HepG2 (cell line): ENCODE measurements at regions not wholly inside any gene's neighbourhood (a gene's known extent, or its start where the extent isn't known, plus 50 kb on each side); places are given as distances from the start of the nearest gene placed in this dataset.

Source experiments
- ATAC-seq: fragments of 200-7000 bp; cut with Tn5 transposase; 3 replicates; pipeline ENCODE4 v1.9.1; 2020; ENCODE audit warnings: mild to moderate bottlenecking, moderate library complexity
- BruUV-seq: library from RNA; stranded (reverse); fragments of 400-500 nt; replicated peaks from 2 replicates; lab custom pipeline; 2021; lab: Mats Ljungman, UMichigan
- CTCF ChIA-PET: fragments of 300-600 bp; formaldehyde crosslinking; extraction: SDS; loops from one replicate; lab custom pipeline; 2021; ENCODE audit warnings: low total read pairs, inconsistent platforms, low intra/inter-chr PET ratio; lab: Yijun Ruan, JAX
- POLR2A ChIA-PET: fragments of 350-600 bp; sonication (Branson Sonifier 250); formaldehyde crosslinking; loops from one replicate; lab custom pipeline; 2020; ENCODE audit warnings: antibody characterized with exemption, inconsistent platforms; lab: Yijun Ruan, JAX
- DNase-seq: peaks from one replicate; pipeline ENCODE4 v3.0.0-alpha.2; 2015; ENCODE audit warnings: low spot score
- FAIRE-seq: peaks from 3 replicates; lab custom pipeline; 2011; peaks lifted over from hg19 to GRCh38; lab: Jason Lieb, UNC
- H2AFZ ChIP-seq: one replicate; pipeline ENCODE4 v1.6.1; 2011; ENCODE audit warnings: low read length, inconsistent platforms
- H3K27ac ChIP-seq: fragments of 300-600 bp; 3 replicates; pipeline ENCODE4 v1.8.0; 2011; ENCODE audit warnings: mixed run types, mild to moderate bottlenecking, mixed read lengths, low read length, inconsistent platforms; ENCODE audit not compliant: insufficient read depth; ENCODE audit errors: extremely low read length
- H3K27me3 ChIP-seq, 2 experiments: fragments of 200-600 bp in 1 of 2; 2 replicates in 1 of 2; 3 replicates in 1 of 2; pipeline versions ENCODE4 v1.6.0 to v1.8.0; 2011; ENCODE audit warnings: low read length in 2 of 2, mild to moderate bottlenecking in 2 of 2, moderate library complexity in 2 of 2, inconsistent platforms in 1 of 2; ENCODE audit not compliant: insufficient read depth in 2 of 2, control insufficient read depth in 1 of 2
- H3K36me3 ChIP-seq, 2 experiments: fragments of 200-600 bp in 1 of 2; replicated peaks in 1 of 2; 2 replicates in 1 of 2; 3 replicates in 1 of 2; pipeline versions ENCODE4 v1.5.1 to v1.8.0; 2011; ENCODE audit warnings: low read length in 2 of 2, inconsistent platforms in 1 of 2; ENCODE audit not compliant: insufficient read depth in 2 of 2, control insufficient read depth in 1 of 2
- H3K4me1 ChIP-seq: 2 replicates; pipeline ENCODE4 v1.5.1; 2012; ENCODE audit warnings: low read length, inconsistent platforms; ENCODE audit not compliant: insufficient read depth
- H3K4me2 ChIP-seq: 2 replicates; pipeline ENCODE4 v1.6.0; 2011; ENCODE audit warnings: low read depth, low read length, inconsistent platforms
- H3K4me3 ChIP-seq, 3 experiments: fragments of 200-600 bp in 1 of 3; sonication (generic), shearing (Covaris generic) in 1 of 3; replicated peaks in 1 of 3; 2 replicates each; pipeline ENCODE4 v1.5.1; 2011 to 2016; ENCODE audit warnings: low read length in 3 of 3, inconsistent platforms in 2 of 3, low read depth in 2 of 3, mild to moderate bottlenecking in 2 of 3, control low read depth in 1 of 3, mixed read lengths in 1 of 3; ENCODE audit not compliant: insufficient read depth in 1 of 3
- H3K79me2 ChIP-seq: one replicate; pipeline ENCODE4 v1.6.1; 2011; ENCODE audit warnings: low read length, inconsistent platforms; ENCODE audit not compliant: insufficient read depth
- H3K9ac ChIP-seq: 2 replicates; pipeline ENCODE4 v1.6.0; 2011; ENCODE audit warnings: mild to moderate bottlenecking, low read depth, low read length, inconsistent platforms; ENCODE audit not compliant: insufficient read depth
- H3K9me3 ChIP-seq: 2 replicates; pipeline ENCODE4 v1.5.1; 2012; ENCODE audit warnings: mild to moderate bottlenecking, low read length
- H4K20me1 ChIP-seq: 2 replicates; pipeline ENCODE4 v1.6.0; 2011; ENCODE audit warnings: inconsistent platforms, mild to moderate bottlenecking, low read length, moderate library complexity; ENCODE audit not compliant: insufficient read depth
- DMAP1 ChIP-seq: IDR thresholded peaks from 2 replicates; pipeline ENCODE4 v1.6.1; 2016
- FOSL2 ChIP-seq: sonication (generic); formaldehyde crosslinking; IDR thresholded peaks from 2 replicates; pipeline ENCODE4 v1.4.0; 2020; ENCODE audit warnings: missing genetic modification reagents
- MAFK ChIP-seq, 2 experiments: IDR thresholded peaks in 1 of 2; conservative IDR thresholded peaks in 1 of 2; 2 replicates each; pipeline ENCODE4 v1.6.1; 2011; ENCODE audit warnings: improper control_type of control experiment in 2 of 2, low read length in 2 of 2
- NFIC ChIP-seq: IDR thresholded peaks from 2 replicates; pipeline ENCODE4 v1.6.1; 2012; ENCODE audit warnings: mild to moderate bottlenecking, low read length, inconsistent platforms
- PCBP1 ChIP-seq: fragments of 200-400 bp; formaldehyde crosslinking; IDR thresholded peaks from 2 replicates; pipeline ENCODE4 v1.6.1; 2017; ENCODE audit warnings: mild to moderate bottlenecking, low read depth, low read length, borderline replicate concordance
- PHF21A ChIP-seq: sonication (generic); formaldehyde crosslinking; IDR thresholded peaks from 2 replicates; pipeline ENCODE4 v1.5.0; 2020; ENCODE audit warnings: mild to moderate bottlenecking, missing genetic modification reagents
- RARG ChIP-seq: sonication (generic); formaldehyde crosslinking; IDR thresholded peaks from 2 replicates; pipeline ENCODE4 v1.4.0; 2020; ENCODE audit warnings: low read depth, mild to moderate bottlenecking, missing genetic modification reagents
- SYNCRIP ChIP-seq: fragments of 200-400 bp; formaldehyde crosslinking; IDR thresholded peaks from 2 replicates; pipeline ENCODE4 v1.6.1; 2018; ENCODE audit warnings: mild to moderate bottlenecking, low read depth, low read length; ENCODE audit not compliant: insufficient read depth
- TAF15 ChIP-seq: fragments of 200-400 bp; formaldehyde crosslinking; IDR thresholded peaks from one replicate; pipeline ENCODE4 v1.6.1; 2018; ENCODE audit warnings: mild to moderate bottlenecking, low read depth, low read length; ENCODE audit not compliant: poor library complexity, severe bottlenecking
- TEAD3 ChIP-seq: optimal IDR thresholded peaks from 2 replicates; pipeline ENCODE3; 2016; ENCODE audit warnings: borderline replicate concordance
- TGIF2 ChIP-seq: IDR thresholded peaks from 2 replicates; pipeline ENCODE4 v1.6.1; 2016; ENCODE audit warnings: control low read depth, missing compliant biosample characterization
- XRCC5 ChIP-seq: fragments of 200-400 bp; formaldehyde crosslinking; optimal IDR thresholded peaks from 2 replicates; pipeline ENCODE3; 2017; ENCODE audit warnings: mild to moderate bottlenecking, low read length
- ZNF367 ChIP-seq: sonication (generic); formaldehyde crosslinking; IDR thresholded peaks from 2 replicates; pipeline ENCODE4 v1.4.0; 2020; ENCODE audit warnings: missing genetic modification reagents, borderline replicate concordance
- ZNF44 ChIP-seq: sonication (generic); formaldehyde crosslinking; IDR thresholded peaks from 2 replicates; pipeline ENCODE4 v1.5.1; 2020; ENCODE audit warnings: mild to moderate bottlenecking, missing genetic modification reagents
- WGBS: methylation state at CpG from one replicate; pipeline ENCODE4 v1.1.6; 2017; ENCODE audit warnings: low lambda C conversion rate; 5-methylcytosine and 5-hydroxymethylcytosine counted together
- in situ Hi-C: cut with HindIII; loops from 2 replicates; pipeline ENCODE4 v1.10.0; 2017; ENCODE audit warnings: low pct_unique_long_range_greater_than_20kb; ENCODE audit not compliant: extremely low pct_ligation_motif_present
- intact Hi-C: fragments of 100-400 bp; cut with micrococcal nuclease; formaldehyde crosslinking; loops from one replicate; pipeline ENCODE4 v1.10.0; 2022; ENCODE audit not compliant: unreplicated experiment
- TF ChIP-seq, protein P1 (sequence below), 2 experiments: sonication (generic) in 1 of 2; formaldehyde crosslinking in 1 of 2; IDR thresholded peaks; 2 replicates each; pipeline versions ENCODE4 v1.4.0 to v1.6.1; 2016 to 2020; ENCODE audit warnings: borderline replicate concordance in 1 of 2, low read depth in 1 of 2, mild to moderate bottlenecking in 1 of 2, missing genetic modification reagents in 1 of 2
- TF ChIP-seq, protein P2 (sequence below): sonication (generic); formaldehyde crosslinking; IDR thresholded peaks from 2 replicates; pipeline ENCODE4 v1.9.0; 2021; ENCODE audit warnings: missing genetic modification reagents, mild to moderate bottlenecking, borderline replicate concordance
- TF ChIP-seq, protein P3 (sequence below): IDR thresholded peaks from 2 replicates; pipeline ENCODE4 v1.6.1; 2016; ENCODE audit warnings: missing compliant biosample characterization, missing genetic modification reagents, borderline replicate concordance

DNA sequence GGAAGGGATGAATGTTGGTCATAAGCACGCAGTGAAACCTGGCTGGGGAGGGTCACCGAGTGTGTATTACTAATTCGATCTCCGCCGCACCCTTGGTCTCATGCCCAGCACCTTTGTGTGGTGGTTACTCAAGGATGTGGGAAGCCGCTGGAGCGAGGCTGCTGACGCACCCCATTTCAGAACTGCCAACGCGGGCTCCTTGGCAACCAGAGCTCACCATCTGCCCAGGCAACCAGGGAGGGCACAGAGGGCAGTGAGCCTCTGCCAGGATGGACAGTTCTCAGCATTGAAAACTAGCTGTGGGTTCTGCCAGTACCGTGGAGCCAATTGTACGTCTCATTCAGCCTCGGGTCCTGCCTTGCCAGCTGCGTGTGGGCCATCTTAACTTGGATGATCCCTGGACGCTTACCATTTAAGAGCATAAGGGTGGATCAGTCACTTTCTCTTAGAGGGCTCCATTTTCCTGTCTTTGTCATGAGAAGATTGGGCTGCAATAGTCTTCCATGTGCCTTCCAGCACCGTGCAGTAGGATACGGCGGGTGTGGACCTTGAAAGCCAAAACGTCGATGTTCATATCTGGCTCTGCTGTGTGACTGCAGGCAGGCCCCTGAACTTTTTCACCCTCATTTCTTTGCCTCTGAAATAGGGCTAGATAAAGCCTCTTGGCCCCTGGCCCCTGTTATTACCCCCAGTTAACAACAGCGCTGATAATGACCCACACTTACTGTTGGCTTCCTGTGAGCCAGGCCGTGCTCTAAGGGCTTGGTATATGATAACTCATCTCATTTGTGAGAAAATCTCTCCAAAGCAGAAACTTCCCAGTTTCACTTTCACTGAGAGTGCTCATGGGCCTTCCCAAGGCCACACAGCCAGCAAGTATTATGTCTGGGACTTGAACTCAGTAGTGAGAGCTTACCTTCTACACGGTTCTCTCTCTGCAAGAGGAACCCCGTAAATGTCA, 238.8 kb downstream of the OPA1 start:
- peaks cover 0 to 3% of the 10 kb centered on the region in 2 experiments; a peak in 1 of 5 replicates for H3K27me3 ChIP-seq
- in situ Hi-C loops: no loop called here
- no peak overlapping the region for H3K27ac ChIP-seq
- no peak overlapping the region for H3K4me2 ChIP-seq
- no TSS peak for BruUV-seq
- no peaks in the 10 kb centered on the region for H3K79me2 ChIP-seq
- no peaks in the 10 kb centered on the region for H3K9me3 ChIP-seq
- intact Hi-C loops: no loop called here
- CTCF ChIA-PET: no interaction called here
- no peaks in the 10 kb centered on the region for H4K20me1 ChIP-seq
- WGBS: 79% methylated on average over 24 of the region's 24 CpGs
- POLR2A ChIA-PET: no interaction called here
- H3K4me3 ChIP-seq: no peak overlapping the region
- H3K9ac ChIP-seq: no peak overlapping the region
- ATAC-seq: no peak
- TF ChIP-seq, protein P1, sequence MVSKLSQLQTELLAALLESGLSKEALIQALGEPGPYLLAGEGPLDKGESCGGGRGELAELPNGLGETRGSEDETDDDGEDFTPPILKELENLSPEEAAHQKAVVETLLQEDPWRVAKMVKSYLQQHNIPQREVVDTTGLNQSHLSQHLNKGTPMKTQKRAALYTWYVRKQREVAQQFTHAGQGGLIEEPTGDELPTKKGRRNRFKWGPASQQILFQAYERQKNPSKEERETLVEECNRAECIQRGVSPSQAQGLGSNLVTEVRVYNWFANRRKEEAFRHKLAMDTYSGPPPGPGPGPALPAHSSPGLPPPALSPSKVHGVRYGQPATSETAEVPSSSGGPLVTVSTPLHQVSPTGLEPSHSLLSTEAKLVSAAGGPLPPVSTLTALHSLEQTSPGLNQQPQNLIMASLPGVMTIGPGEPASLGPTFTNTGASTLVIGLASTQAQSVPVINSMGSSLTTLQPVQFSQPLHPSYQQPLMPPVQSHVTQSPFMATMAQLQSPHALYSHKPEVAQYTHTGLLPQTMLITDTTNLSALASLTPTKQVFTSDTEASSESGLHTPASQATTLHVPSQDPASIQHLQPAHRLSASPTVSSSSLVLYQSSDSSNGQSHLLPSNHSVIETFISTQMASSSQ (IDR thresholded peaks at IDR 0.05; ENCODE audit: low read depth): no peak
- TF ChIP-seq, protein P1 (CRISPR knock-in tag; IDR thresholded peaks at IDR 0.05; ENCODE audit: borderline replicate concordance): no peak
- TF ChIP-seq ZNF44 (CRISPR knock-in tag) (no peak), FOSL2 (CRISPR knock-in tag) (no peak), NFIC (no peak), TGIF2 (CRISPR knock-in tag) (no peak), SYNCRIP (no peak), TEAD3 (CRISPR knock-in tag) (no peak), TAF15 (no peak), XRCC5 (no peak), PHF21A (CRISPR knock-in tag) (no peak), ZNF367 (CRISPR knock-in tag) (no peak), DMAP1 (CRISPR knock-in tag) (no peak), RARG (CRISPR knock-in tag) (no peak), PCBP1 (no peak), MAFK (conservative IDR thresholded peaks at IDR 0.05 in 1 of 2, IDR thresholded peaks at IDR 0.05 in 1 of 2; ENCODE audit: low read length in 2 of 2) (no peak)
- TF ChIP-seq, protein P2, sequence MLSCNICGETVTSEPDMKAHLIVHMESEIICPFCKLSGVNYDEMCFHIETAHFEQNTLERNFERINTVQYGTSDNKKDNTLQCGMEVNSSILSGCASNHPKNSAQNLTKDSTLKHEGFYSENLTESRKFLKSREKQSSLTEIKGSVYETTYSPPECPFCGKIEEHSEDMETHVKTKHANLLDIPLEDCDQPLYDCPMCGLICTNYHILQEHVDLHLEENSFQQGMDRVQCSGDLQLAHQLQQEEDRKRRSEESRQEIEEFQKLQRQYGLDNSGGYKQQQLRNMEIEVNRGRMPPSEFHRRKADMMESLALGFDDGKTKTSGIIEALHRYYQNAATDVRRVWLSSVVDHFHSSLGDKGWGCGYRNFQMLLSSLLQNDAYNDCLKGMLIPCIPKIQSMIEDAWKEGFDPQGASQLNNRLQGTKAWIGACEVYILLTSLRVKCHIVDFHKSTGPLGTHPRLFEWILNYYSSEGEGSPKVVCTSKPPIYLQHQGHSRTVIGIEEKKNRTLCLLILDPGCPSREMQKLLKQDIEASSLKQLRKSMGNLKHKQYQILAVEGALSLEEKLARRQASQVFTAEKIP (CRISPR knock-in tag): no peak
- TF ChIP-seq, protein P3, sequence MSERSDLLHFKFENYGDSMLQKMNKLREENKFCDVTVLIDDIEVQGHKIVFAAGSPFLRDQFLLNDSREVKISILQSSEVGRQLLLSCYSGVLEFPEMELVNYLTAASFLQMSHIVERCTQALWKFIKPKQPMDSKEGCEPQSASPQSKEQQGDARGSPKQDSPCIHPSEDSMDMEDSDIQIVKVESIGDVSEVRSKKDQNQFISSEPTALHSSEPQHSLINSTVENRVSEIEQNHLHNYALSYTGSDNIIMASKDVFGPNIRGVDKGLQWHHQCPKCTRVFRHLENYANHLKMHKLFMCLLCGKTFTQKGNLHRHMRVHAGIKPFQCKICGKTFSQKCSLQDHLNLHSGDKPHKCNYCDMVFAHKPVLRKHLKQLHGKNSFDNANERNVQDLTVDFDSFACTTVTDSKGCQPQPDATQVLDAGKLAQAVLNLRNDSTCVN (CRISPR knock-in tag): no peak
- FAIRE-seq: no peak
- no peak overlapping the region for H2AFZ ChIP-seq
- no peaks in the 10 kb centered on the region for H3K4me1 ChIP-seq
- no peaks in the 10 kb centered on the region for H3K36me3 ChIP-seq
- DNase-seq: no peak
